ENCODE measurements at regions not wholly inside any gene's neighbourhood (a gene's known extent, or its start where the extent isn't known, plus 50 kb on each side); places are given as distances from the start of the nearest gene placed in this dataset.

DNA sequence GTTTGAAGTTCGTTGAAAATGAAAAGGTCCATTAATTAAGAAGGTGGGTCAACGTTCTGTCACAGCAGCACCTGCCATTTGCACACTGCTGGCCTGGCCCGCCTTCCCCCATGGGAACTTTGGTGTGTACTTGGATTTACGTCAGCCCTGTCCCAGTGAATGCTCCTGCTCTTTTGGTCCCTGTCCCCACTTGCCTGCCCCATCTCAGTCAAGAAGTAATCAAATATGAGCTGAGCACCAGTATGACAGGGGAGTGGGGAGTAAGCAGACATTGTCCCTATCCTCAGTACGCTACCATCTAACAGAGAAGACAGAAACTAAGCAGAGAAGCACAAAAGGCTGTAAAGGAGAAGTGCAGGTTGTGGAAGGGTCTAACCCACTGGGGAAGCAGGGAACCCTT, 65.1 kb downstream of the SLC4A3 start:
- no peak for TF ChIP-seq EZH2 (IDR thresholded peaks at IDR 0.05; ENCODE audit: borderline replicate concordance, insufficient read depth, low read length, poor library complexity, severe bottlenecking)
- TF ChIP-seq, protein P1, sequence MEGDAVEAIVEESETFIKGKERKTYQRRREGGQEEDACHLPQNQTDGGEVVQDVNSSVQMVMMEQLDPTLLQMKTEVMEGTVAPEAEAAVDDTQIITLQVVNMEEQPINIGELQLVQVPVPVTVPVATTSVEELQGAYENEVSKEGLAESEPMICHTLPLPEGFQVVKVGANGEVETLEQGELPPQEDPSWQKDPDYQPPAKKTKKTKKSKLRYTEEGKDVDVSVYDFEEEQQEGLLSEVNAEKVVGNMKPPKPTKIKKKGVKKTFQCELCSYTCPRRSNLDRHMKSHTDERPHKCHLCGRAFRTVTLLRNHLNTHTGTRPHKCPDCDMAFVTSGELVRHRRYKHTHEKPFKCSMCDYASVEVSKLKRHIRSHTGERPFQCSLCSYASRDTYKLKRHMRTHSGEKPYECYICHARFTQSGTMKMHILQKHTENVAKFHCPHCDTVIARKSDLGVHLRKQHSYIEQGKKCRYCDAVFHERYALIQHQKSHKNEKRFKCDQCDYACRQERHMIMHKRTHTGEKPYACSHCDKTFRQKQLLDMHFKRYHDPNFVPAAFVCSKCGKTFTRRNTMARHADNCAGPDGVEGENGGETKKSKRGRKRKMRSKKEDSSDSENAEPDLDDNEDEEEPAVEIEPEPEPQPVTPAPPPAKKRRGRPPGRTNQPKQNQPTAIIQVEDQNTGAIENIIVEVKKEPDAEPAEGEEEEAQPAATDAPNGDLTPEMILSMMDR (IDR thresholded peaks at IDR 0.05; ENCODE audit: poor library complexity, severe bottlenecking): no peak
- no peak for TF ChIP-seq RAD21 (conservative IDR thresholded peaks at IDR 0.05)
